ENCODE measurements at regions not wholly inside any gene's neighbourhood (a gene's known extent, or its start where the extent isn't known, plus 50 kb on each side); places are given as distances from the start of the nearest gene placed in this dataset.
"Not testable (repeated sequence)": the region's sequence is repeated elsewhere in the genome, so short reads cannot be mapped to it uniquely, and the experiment has no call there.

DNA sequence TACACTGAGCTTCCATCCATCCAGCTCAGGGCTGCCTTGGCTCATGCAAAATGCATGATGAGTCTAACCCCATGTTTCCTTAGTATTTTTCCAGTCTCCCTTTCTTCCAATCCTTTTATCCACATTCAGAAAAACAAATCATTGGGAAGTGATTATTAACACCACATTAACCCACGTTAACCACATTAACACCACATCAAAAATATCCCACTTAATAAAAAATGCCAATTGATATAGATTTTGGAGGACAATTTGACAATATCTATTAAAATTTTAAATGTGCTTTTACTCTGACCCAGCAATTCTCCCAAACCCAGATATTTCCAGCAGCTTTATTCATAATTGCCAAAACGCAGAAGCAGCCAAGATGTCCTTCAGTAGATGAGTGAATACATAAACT is 75.6 kb upstream of the SRD5A3 start:
- no peaks in the 10 kb centered on the region for H3K9me3 Mint-ChIP-seq
- H3K4me1 Mint-ChIP-seq, result no peaks in the 10 kb centered on the region
- H3K27me3 Mint-ChIP-seq, result peaks cover 3% of the 10 kb centered on the region
- no peaks in the 10 kb centered on the region for H3K36me3 Mint-ChIP-seq (ENCODE audit: low read depth)
- ChIA-PET CTCF (no interaction called here), POLR2A (no interaction called here)
- no peak overlapping the region for H3K4me3 Mint-ChIP-seq
- ATAC-seq (ENCODE audit: low read depth) (no peak), DNase-seq (no peak)
- no peak overlapping the region for H3K27ac Mint-ChIP-seq
- TF ChIP-seq, protein P1, sequence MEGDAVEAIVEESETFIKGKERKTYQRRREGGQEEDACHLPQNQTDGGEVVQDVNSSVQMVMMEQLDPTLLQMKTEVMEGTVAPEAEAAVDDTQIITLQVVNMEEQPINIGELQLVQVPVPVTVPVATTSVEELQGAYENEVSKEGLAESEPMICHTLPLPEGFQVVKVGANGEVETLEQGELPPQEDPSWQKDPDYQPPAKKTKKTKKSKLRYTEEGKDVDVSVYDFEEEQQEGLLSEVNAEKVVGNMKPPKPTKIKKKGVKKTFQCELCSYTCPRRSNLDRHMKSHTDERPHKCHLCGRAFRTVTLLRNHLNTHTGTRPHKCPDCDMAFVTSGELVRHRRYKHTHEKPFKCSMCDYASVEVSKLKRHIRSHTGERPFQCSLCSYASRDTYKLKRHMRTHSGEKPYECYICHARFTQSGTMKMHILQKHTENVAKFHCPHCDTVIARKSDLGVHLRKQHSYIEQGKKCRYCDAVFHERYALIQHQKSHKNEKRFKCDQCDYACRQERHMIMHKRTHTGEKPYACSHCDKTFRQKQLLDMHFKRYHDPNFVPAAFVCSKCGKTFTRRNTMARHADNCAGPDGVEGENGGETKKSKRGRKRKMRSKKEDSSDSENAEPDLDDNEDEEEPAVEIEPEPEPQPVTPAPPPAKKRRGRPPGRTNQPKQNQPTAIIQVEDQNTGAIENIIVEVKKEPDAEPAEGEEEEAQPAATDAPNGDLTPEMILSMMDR (IDR thresholded peaks at IDR 0.05), result no peak
- intact Hi-C loops (cut with micrococcal nuclease), result no loop called here

DNA sequence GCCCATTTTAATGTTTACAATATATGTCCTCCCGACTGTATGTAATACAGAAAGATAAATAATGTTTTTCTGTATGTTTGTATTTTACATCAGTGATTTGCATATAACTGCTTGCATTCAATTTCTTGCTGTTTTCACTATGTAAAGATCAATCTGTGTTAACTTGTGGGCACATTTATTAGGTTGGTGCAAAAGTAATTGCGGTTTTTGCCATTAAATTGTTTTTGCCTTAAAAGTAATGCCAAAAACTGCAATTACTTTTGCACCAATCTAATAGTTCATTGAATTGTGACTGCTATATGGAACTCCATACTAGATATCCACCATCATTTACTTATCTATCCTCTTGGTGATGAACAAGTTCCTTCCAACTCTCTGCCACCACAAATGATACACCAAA is 73.9 kb upstream of the SRD5A3 start:
- TF ChIP-seq, protein P1 (IDR thresholded peaks at IDR 0.05), result no peak
- no peak for ATAC-seq (ENCODE audit: low read depth)
- no peaks in the 10 kb centered on the region for H3K4me1 Mint-ChIP-seq
- no peak overlapping the region for H3K27ac Mint-ChIP-seq
- no peaks in the 10 kb centered on the region for H3K36me3 Mint-ChIP-seq (ENCODE audit: low read depth)
- intact Hi-C loops (cut with micrococcal nuclease), result no loop called here
- ChIA-PET CTCF (no interaction called here), POLR2A (no interaction called here)
- peaks cover 3% of the 10 kb centered on the region for H3K27me3 Mint-ChIP-seq
- H3K9me3 Mint-ChIP-seq, result no peaks in the 10 kb centered on the region
- no peak for DNase-seq
- no peak overlapping the region for H3K4me3 Mint-ChIP-seq

DNA sequence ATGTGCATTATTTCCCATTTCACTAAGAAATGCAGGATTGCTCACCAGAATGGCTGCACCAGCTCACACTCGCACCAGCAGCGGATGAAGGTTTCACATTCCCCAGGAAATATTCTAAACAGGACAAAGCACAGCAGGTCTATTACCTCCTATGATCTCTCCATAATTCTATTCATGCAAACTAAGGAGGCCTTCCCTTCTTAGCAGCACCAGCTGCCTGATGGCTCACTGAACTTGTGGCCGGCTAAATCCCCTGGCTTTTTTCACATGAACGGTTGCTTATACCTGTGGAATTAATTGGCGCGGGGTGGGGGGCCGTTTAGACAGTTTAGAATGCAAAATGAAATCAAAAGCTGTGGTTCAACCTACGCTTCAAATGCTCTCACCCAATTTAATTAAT is 73.5 kb upstream of the SRD5A3 start:
- no peaks in the 10 kb centered on the region for H3K36me3 Mint-ChIP-seq (ENCODE audit: low read depth)
- H3K9me3 Mint-ChIP-seq, result no peaks in the 10 kb centered on the region
- DNase-seq (no peak), ATAC-seq (ENCODE audit: low read depth) (no peak)
- ChIA-PET POLR2A (no interaction called here), CTCF (no interaction called here)
- H3K27me3 Mint-ChIP-seq, result peaks cover 3% of the 10 kb centered on the region
- H3K4me3 Mint-ChIP-seq, result no peak overlapping the region
- no peaks in the 10 kb centered on the region for H3K4me1 Mint-ChIP-seq
- TF ChIP-seq, protein P1 (IDR thresholded peaks at IDR 0.05), result no peak
- intact Hi-C loops (cut with micrococcal nuclease), result no loop called here
- H3K27ac Mint-ChIP-seq, result no peak overlapping the region

DNA sequence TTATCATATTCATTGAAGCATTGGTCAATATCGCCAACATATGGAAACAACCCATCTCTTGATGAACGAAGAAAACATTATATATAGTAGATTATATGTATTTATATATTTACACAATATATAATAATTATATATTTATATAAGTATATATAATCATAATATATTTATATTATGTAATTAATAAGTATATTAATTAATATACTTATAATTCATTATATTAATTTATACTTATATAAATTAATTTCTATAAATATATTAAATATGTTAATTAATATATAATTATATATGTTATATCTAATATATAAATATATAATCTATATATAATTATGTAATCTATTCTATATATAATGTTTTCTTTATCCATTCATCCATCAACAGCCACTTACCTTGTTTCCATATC is 69.0 kb upstream of the SRD5A3 start:
- intact Hi-C loops (cut with micrococcal nuclease), result no loop called here
- ATAC-seq (ENCODE audit: low read depth) (no peak), DNase-seq (no peak)
- Mint-ChIP-seq H3K27me3 (peaks cover 3% of the 10 kb centered on the region), H3K9me3 (peaks cover 5% of the 10 kb centered on the region), H3K27ac (no peak overlapping the region), H3K4me3 (no peak overlapping the region), H3K36me3 (ENCODE audit: low read depth) (no peaks in the 10 kb centered on the region), H3K4me1 (no peaks in the 10 kb centered on the region)
- ChIA-PET CTCF (no interaction called here), POLR2A (no interaction called here)
- TF ChIP-seq, protein P1 (IDR thresholded peaks at IDR 0.05), result no peak

DNA sequence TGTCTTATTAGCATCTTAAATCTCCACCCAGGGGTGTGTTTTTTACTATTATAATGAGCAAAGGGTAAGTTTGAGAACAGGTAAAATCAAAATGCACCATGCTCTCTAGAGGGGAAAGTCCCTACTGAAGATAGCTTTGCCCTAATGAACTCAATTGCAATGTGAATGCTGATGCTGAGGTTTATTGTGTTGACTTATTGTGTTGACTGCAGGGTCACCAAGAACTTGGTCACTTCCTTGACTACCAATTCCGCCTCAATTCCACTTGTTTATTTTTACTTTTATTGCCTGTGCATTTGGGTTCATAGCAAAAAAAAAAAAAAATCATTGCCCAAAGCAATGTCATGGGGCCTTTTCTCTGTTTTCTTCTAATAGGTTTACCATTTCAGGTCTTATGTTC is 67.7 kb upstream of the SRD5A3 start:
- ATAC-seq (ENCODE audit: low read depth) (no peak), DNase-seq (no peak)
- Mint-ChIP-seq H3K9me3 (peaks cover 14% of the 10 kb centered on the region), H3K4me1 (no peaks in the 10 kb centered on the region), H3K36me3 (ENCODE audit: low read depth) (no peaks in the 10 kb centered on the region), H3K27ac (no peak overlapping the region), H3K27me3 (no peaks in the 10 kb centered on the region), H3K4me3 (no peak overlapping the region)
- TF ChIP-seq, protein P1 (IDR thresholded peaks at IDR 0.05), result no peak
- ChIA-PET POLR2A (no interaction called here), CTCF (no interaction called here)
- intact Hi-C loops (cut with micrococcal nuclease), result no loop called here

DNA sequence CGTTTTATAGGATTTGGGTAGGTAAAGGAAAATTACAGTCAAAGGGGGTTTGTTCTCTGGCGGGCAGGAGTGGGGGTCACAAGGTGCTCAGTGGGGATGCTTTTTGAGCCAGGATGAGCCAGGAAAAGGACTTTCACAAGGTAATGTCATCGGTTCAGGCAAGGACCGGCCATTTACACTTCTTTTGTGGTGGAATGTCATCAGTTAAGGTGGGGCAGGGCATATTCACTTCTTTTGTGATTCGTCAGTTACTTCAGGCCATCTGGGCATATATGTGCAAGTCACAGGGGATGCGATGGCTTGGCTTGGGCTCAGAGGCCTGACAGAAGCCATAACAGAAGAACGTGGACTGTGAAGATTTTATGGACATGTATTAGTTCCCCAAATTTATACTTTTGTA is 65.6 kb upstream of the SRD5A3 start:
- H3K27ac Mint-ChIP-seq; CTCF ChIA-PET; H3K27me3 Mint-ChIP-seq; H3K36me3 Mint-ChIP-seq (ENCODE audit: low read depth); ATAC-seq (ENCODE audit: low read depth); DNase-seq; intact Hi-C loops (cut with micrococcal nuclease); H3K4me3 Mint-ChIP-seq; POLR2A ChIA-PET; H3K4me1 Mint-ChIP-seq: not testable (repeated sequence)
- H3K9me3 Mint-ChIP-seq, result peaks cover 24% of the 10 kb centered on the region

DNA sequence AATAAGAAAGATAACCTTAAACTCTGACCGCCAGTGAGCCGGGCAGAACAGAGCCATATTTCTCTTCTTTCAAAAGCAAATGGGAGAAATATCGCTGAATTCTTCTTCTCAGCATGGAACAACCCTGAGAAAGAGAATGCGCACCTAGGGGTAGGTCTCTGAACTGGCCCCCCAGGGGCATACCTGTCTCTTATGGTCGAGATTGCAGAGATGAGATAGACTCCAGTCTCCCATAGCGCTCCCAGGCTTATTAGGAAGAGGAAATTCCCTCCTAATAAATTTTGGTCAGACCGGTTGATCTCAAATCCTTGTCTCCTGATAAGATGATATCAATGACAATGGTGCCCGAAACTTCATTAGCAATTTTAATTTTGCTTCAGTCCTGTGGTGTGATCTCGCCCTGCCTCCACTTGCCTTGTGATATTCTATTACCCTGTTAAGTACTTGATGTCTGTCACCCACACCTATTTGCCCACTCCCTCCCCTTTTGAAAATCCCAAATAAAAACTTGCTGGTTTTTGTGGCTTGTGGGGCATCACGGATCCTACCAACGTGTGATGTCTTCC is 64.8 kb upstream of the SRD5A3 start:
- H3K4me3 Mint-ChIP-seq; CTCF ChIA-PET; H3K27ac Mint-ChIP-seq; H3K27me3 Mint-ChIP-seq; H3K36me3 Mint-ChIP-seq (ENCODE audit: low read depth); H3K4me1 Mint-ChIP-seq; ATAC-seq (ENCODE audit: low read depth); DNase-seq; POLR2A ChIA-PET; intact Hi-C loops (cut with micrococcal nuclease): not testable (repeated sequence)
- peaks cover 24% of the 10 kb centered on the region for H3K9me3 Mint-ChIP-seq
